ENCODE measurements at regions not wholly inside any gene's neighbourhood (a gene's known extent, or its start where the extent isn't known, plus 50 kb on each side); places are given as distances from the start of the nearest gene placed in this dataset.

DNA sequence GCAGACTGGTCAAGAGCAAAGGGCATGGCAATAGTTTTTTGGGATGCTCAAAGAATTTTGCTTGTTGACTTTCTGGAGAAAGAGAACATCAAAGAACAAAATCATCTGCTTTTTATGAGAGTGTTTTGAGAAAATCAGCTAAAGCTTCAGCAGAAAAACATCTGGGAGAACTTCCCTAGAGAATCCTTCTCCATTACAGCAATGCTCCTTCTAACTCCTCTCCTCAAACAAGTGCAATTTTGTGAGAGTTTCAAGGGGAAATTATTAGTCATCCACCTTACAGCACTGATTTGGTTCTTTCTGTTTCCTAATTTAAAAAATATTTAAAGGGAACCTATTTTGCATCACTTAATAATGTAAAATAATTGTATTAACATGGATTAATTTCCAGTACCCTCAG, 226.9 kb upstream of the NXPH2 start:
- no peaks in the 10 kb centered on the region for H3K27me3 Mint-ChIP-seq (ENCODE audit: unreplicated experiment)
- no peaks in the 10 kb centered on the region for H3K9me3 Mint-ChIP-seq (ENCODE audit: unreplicated experiment)
- H3K36me3 Mint-ChIP-seq (ENCODE audit: unreplicated experiment): no peaks in the 10 kb centered on the region
- H3K4me3 Mint-ChIP-seq (ENCODE audit: unreplicated experiment): no peak overlapping the region
- H3K27ac Mint-ChIP-seq (ENCODE audit: unreplicated experiment): no peak overlapping the region
- no peaks in the 10 kb centered on the region for H3K4me1 Mint-ChIP-seq (ENCODE audit: low read depth, unreplicated experiment)
- DNase-seq: no peak
- TF ChIP-seq, protein P1, sequence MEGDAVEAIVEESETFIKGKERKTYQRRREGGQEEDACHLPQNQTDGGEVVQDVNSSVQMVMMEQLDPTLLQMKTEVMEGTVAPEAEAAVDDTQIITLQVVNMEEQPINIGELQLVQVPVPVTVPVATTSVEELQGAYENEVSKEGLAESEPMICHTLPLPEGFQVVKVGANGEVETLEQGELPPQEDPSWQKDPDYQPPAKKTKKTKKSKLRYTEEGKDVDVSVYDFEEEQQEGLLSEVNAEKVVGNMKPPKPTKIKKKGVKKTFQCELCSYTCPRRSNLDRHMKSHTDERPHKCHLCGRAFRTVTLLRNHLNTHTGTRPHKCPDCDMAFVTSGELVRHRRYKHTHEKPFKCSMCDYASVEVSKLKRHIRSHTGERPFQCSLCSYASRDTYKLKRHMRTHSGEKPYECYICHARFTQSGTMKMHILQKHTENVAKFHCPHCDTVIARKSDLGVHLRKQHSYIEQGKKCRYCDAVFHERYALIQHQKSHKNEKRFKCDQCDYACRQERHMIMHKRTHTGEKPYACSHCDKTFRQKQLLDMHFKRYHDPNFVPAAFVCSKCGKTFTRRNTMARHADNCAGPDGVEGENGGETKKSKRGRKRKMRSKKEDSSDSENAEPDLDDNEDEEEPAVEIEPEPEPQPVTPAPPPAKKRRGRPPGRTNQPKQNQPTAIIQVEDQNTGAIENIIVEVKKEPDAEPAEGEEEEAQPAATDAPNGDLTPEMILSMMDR (IDR thresholded peaks at IDR 0.05; ENCODE audit: partially characterized antibody, unreplicated experiment): no peak

DNA sequence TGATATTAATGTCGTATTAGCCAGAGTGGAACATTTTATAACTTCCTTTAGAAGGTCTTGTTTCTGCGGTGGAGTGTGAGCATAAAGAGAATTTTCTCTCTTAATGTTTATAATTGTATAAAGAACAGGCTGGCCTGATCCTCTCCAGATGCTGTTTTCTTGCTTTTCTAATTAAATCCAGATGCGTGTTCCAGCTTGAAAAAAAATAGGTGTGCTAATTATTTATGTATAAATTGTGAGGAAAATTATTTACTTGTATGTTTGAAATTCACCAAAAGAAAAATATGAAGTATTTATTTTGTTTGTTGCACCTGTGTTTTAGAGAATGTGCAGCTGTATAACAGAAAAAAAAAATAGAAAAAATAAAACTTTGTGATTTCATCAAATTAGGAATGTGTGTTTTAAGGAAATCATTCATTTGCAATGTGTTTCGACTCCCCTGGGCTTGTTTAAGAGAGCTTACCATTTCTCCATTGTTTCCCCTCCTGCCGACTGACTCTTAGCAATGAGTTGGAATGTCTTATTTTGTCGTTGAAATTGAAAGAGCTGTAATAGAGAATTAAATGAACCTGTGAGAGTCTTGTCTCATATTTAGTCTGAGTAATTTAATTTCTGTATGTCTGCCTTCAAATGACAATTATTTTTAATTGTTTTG, 220.1 kb upstream of the NXPH2 start:
- H3K9me3 Mint-ChIP-seq (ENCODE audit: unreplicated experiment): no peaks in the 10 kb centered on the region
- H3K27ac Mint-ChIP-seq (ENCODE audit: unreplicated experiment): no peak overlapping the region
- no peak for DNase-seq
- H3K4me1 Mint-ChIP-seq (ENCODE audit: low read depth, unreplicated experiment): peaks cover 9% of the 10 kb centered on the region
- no peaks in the 10 kb centered on the region for H3K36me3 Mint-ChIP-seq (ENCODE audit: unreplicated experiment)
- H3K27me3 Mint-ChIP-seq (ENCODE audit: unreplicated experiment): no peaks in the 10 kb centered on the region
- TF ChIP-seq, protein P1 (IDR thresholded peaks at IDR 0.05; ENCODE audit: partially characterized antibody, unreplicated experiment): no peak
- H3K4me3 Mint-ChIP-seq (ENCODE audit: unreplicated experiment): no peak overlapping the region

DNA sequence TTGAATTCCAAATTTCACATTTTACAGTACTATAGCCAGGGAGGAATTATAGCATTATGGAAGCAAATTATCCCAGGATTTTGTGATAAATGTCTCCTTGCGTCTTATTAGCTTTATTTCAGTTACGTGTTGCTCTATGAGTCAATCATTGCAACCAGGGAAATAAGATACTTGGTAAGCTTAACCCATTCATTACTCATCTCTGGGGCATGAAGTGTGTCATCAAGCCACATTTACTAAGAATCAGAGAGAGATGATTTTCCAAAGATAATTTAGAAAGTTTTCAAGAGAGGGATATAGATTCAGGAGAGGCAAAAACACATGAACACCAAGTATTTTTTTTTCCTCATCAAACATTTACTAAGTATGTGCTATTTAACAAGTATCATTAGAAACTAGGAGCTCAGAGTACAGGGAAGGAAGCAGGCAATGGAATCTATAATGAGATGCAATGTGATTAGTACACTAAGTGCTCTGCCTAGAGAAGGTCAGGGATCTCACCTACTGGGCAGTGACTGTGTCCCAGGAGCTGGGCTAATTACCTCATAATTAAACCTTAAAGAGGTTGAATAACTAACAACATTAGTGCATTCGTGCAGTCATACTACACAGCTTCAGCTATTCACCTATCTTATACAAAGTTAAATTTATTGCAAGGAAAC, 217.8 kb upstream of the NXPH2 start:
- DNase-seq: no peak
- TF ChIP-seq, protein P1 (IDR thresholded peaks at IDR 0.05; ENCODE audit: partially characterized antibody, unreplicated experiment): no peak
- Mint-ChIP-seq H3K4me1 (ENCODE audit: low read depth, unreplicated experiment) (peaks cover 9% of the 10 kb centered on the region), H3K36me3 (ENCODE audit: unreplicated experiment) (no peaks in the 10 kb centered on the region), H3K9me3 (ENCODE audit: unreplicated experiment) (no peaks in the 10 kb centered on the region), H3K27ac (ENCODE audit: unreplicated experiment) (no peak overlapping the region), H3K27me3 (ENCODE audit: unreplicated experiment) (no peaks in the 10 kb centered on the region), H3K4me3 (ENCODE audit: unreplicated experiment) (no peak overlapping the region)

DNA sequence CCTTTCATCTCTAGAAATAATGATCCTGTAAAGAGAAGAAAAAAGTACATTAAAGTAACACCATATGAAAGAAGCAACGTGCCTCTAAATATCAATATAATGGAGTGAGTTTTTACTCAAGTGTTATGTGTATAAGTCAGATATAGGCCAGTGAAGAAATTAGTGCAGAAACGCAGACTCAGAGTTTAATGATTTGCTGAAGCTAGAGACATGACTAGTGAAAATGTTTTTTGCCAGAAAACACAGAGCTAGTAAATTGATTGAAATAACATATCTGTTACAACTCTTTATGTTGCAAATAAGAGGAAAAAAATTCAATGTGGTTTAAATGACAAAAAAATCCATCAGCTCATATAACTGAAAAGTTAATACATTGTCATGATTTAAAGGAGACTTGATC, 217.2 kb upstream of the NXPH2 start:
- Mint-ChIP-seq H3K4me3 (ENCODE audit: unreplicated experiment) (no peak overlapping the region), H3K27me3 (ENCODE audit: unreplicated experiment) (no peaks in the 10 kb centered on the region), H3K36me3 (ENCODE audit: unreplicated experiment) (no peaks in the 10 kb centered on the region), H3K27ac (ENCODE audit: unreplicated experiment) (no peak overlapping the region), H3K9me3 (ENCODE audit: unreplicated experiment) (peaks cover 1% of the 10 kb centered on the region), H3K4me1 (ENCODE audit: low read depth, unreplicated experiment) (peaks cover 9% of the 10 kb centered on the region)
- TF ChIP-seq, protein P1 (IDR thresholded peaks at IDR 0.05; ENCODE audit: partially characterized antibody, unreplicated experiment): no peak
- no peak for DNase-seq

DNA sequence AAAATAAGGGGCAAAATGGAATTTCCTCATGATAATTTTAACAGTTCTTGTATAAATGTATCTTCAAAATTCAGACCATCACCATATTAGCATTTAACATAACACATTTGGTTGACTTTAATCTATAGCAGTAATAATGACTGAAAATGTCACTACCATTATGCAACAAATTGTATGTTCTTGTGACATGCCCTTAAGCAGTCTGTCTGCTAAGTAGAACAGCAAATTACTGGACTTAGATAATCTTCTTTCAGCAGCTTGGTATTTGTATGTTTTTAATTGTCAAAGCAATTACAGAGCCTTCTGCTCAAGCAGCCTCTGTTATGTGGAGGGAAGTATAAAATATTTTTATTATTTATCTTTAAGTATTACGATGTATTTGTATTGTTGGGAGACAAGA, 214.3 kb upstream of the NXPH2 start:
- no peak overlapping the region for H3K4me3 Mint-ChIP-seq (ENCODE audit: unreplicated experiment)
- DNase-seq: no peak
- TF ChIP-seq, protein P1 (IDR thresholded peaks at IDR 0.05; ENCODE audit: partially characterized antibody, unreplicated experiment): no peak
- H3K36me3 Mint-ChIP-seq (ENCODE audit: unreplicated experiment): no peaks in the 10 kb centered on the region
- H3K4me1 Mint-ChIP-seq (ENCODE audit: low read depth, unreplicated experiment): peaks cover 5% of the 10 kb centered on the region
- H3K27ac Mint-ChIP-seq (ENCODE audit: unreplicated experiment): no peak overlapping the region
- H3K27me3 Mint-ChIP-seq (ENCODE audit: unreplicated experiment): no peaks in the 10 kb centered on the region
- peaks cover 1% of the 10 kb centered on the region for H3K9me3 Mint-ChIP-seq (ENCODE audit: unreplicated experiment)

Measured in glutamatergic neuron (in vitro differentiated cells).